SU-DHL-6 (cell line): ENCODE measurements at regions not wholly inside any gene's neighbourhood (a gene's known extent, or its start where the extent isn't known, plus 50 kb on each side); places are given as distances from the start of the nearest gene placed in this dataset.

Experiments
- H2AFZ ChIP-seq: fragments of 200-600 bp; sonication (generic); 2 replicates; pipeline ENCODE4 v1.6.1; 2014; ENCODE audit warnings: low read depth, mild to moderate bottlenecking, moderate library complexity, mixed read lengths, antibody characterized with exemption, low read length; ENCODE audit not compliant: severe bottlenecking
- H3F3A ChIP-seq: fragments of 200-600 bp; shearing (Covaris generic); 2 replicates; pipeline ENCODE4 v1.6.0; 2016; ENCODE audit warnings: antibody characterized with exemption, mild to moderate bottlenecking; ENCODE audit not compliant: insufficient read depth
- H3K27ac ChIP-seq: fragments of 200-600 bp; sonication (generic); 2 replicates; pipeline ENCODE4 v1.5.1; 2016; ENCODE audit warnings: low read depth, mild to moderate bottlenecking, low read length, moderate library complexity, mixed read lengths
- H3K27me3 ChIP-seq: fragments of 200-600 bp; sonication (generic), shearing (Covaris generic); 2 replicates; pipeline ENCODE4 v1.6.0; 2014; ENCODE audit warnings: mild to moderate bottlenecking, low read length
- H3K36me3 ChIP-seq: fragments of 200-600 bp; sonication (generic); 2 replicates; pipeline ENCODE4 v1.6.1; 2014; ENCODE audit warnings: mild to moderate bottlenecking, low read length, mixed read lengths
- H3K4me2 ChIP-seq: fragments of 300-600, 200-600 bp; shearing (Covaris generic), sonication (generic); 2 replicates; pipeline ENCODE4 v1.6.0; 2014; ENCODE audit warnings: low read length, low read depth, mild to moderate bottlenecking; ENCODE audit not compliant: poor library complexity, severe bottlenecking
- H3K4me3 ChIP-seq: fragments of 200-600 bp; sonication (generic); 2 replicates; pipeline ENCODE4 v1.5.1; 2014; ENCODE audit warnings: antibody characterized with exemption, low read length, mild to moderate bottlenecking, mixed read lengths; ENCODE audit not compliant: insufficient read depth, poor library complexity, severe bottlenecking
- H3K79me2 ChIP-seq: fragments of 200-600 bp; sonication (generic); 2 replicates; pipeline ENCODE4 v1.6.1; 2014; ENCODE audit warnings: mild to moderate bottlenecking, low read length, moderate library complexity; ENCODE audit not compliant: insufficient read depth
- H3K9ac ChIP-seq: fragments of 200-600 bp; sonication (generic); 2 replicates; pipeline ENCODE4 v1.7.0; 2014; ENCODE audit warnings: mild to moderate bottlenecking, low read length
- H3K9me2 ChIP-seq: fragments of 200-600 bp; sonication (generic); replicated peaks from 2 replicates; pipeline ENCODE4 v1.6.1; 2014; ENCODE audit warnings: low read length; ENCODE audit not compliant: insufficient read depth
- H3K9me3 ChIP-seq: fragments of 200-600 bp; sonication (generic); 2 replicates; pipeline ENCODE4 v1.6.1; 2014; ENCODE audit warnings: low read length, mixed read lengths; ENCODE audit not compliant: insufficient read depth
- H4K20me1 ChIP-seq: fragments of 200-600 bp; sonication (generic); 2 replicates; pipeline ENCODE4 v1.6.1; 2014; ENCODE audit warnings: low read depth, mild to moderate bottlenecking, antibody characterized with exemption, low read length, moderate library complexity, mixed read lengths
- CTCF ChIP-seq: fragments of 200-600 bp; sonication (generic); IDR thresholded peaks from one replicate; pipeline ENCODE4 v1.5.1; 2017; ENCODE audit warnings: antibody characterized with exemption, mild to moderate bottlenecking, low read length, moderate library complexity; ENCODE audit not compliant: insufficient read depth, poor library complexity, severe bottlenecking
- EZH2phosphoT487 ChIP-seq: fragments of 200-600 bp; sonication (generic), shearing (Covaris generic); conservative IDR thresholded peaks from 2 replicates; pipeline ENCODE4 v1.6.1; 2018; ENCODE audit warnings: mild to moderate bottlenecking, antibody characterized with exemption, low read length, moderate library complexity, mixed read lengths

- Histone ChIP-seq H3K27me3 (no peaks in the 10 kb centered on the region), H4K20me1 (no peaks in the 10 kb centered on the region), H3K9me3 (no peaks in the 10 kb centered on the region), H3K4me3 (no peak overlapping the region), H3K36me3 (no peaks in the 10 kb centered on the region), H3K4me2 (no peak overlapping the region), H3K9me2 (no peaks in the 10 kb centered on the region), H2AFZ (no peak overlapping the region), H3K9ac (no peak overlapping the region), H3K79me2 (no peaks in the 10 kb centered on the region), H3K27ac (no peak overlapping the region), H3F3A (no peaks in the 10 kb centered on the region)
- no peak for TF ChIP-seq CTCF
These were observed 95.3 kb upstream of the SLC28A3 start for GRCh38 chr9:84435902-84436301.

GRCh38 chr9:84436386-84437109, 96.0 kb upstream of the SLC28A3 start:
- no peaks in the 10 kb centered on the region for H3K79me2 ChIP-seq
- no peaks in the 10 kb centered on the region for H3K9me3 ChIP-seq
- H3K9ac ChIP-seq, result no peak overlapping the region
- H4K20me1 ChIP-seq, result no peaks in the 10 kb centered on the region
- no peak overlapping the region for H2AFZ ChIP-seq
- H3K9me2 ChIP-seq, result no peaks in the 10 kb centered on the region
- TF ChIP-seq EZH2phosphoT487 (no peak), CTCF (no peak)
- H3K4me2 ChIP-seq, result no peak overlapping the region
- H3K27me3 ChIP-seq, result no peaks in the 10 kb centered on the region; the same call in 1 of the 2 replicates
- no peaks in the 10 kb centered on the region for H3K36me3 ChIP-seq
- H3K27ac ChIP-seq, result no peak overlapping the region
- H3F3A ChIP-seq, result no peaks in the 10 kb centered on the region
- H3K4me3 ChIP-seq, result no peak overlapping the region

GRCh38 chr9:84438391-84438790, 97.8 kb upstream of the SLC28A3 start:
- Histone ChIP-seq H3K4me3 (no peak overlapping the region), H3K79me2 (no peaks in the 10 kb centered on the region), H3K9ac (no peak overlapping the region), H4K20me1 (no peaks in the 10 kb centered on the region), H3K27ac (no peak overlapping the region), H3K36me3 (no peaks in the 10 kb centered on the region), H3K27me3 (no peaks in the 10 kb centered on the region; the same call in 1 of the 2 replicates), H3K9me3 (no peaks in the 10 kb centered on the region), H2AFZ (no peak overlapping the region), H3F3A (no peaks in the 10 kb centered on the region), H3K9me2 (no peaks in the 10 kb centered on the region), H3K4me2 (no peak overlapping the region)
- no peak for TF ChIP-seq EZH2phosphoT487
- no peak for TF ChIP-seq CTCF
